NK-92 treated with Interleukin-12 subunit alpha and Interleukin-12 subunit beta, amount 100 ng/mL, for 24 hours (cell line): ENCODE measurements at regions not wholly inside any gene's neighbourhood (a gene's known extent, or its start where the extent isn't known, plus 50 kb on each side); places are given as distances from the start of the nearest gene placed in this dataset.

Experiments used
- DNase-seq: peaks from one replicate; lab custom pipeline; 2025; lab: John Stamatoyannopoulos, UW

GRCh38 chr12:93103154-93103553, 174.1 kb upstream of the EEA1 start:
- no peak for DNase-seq

- DNase-seq = no peak
Measured at GRCh38 chr12:93104535-93104934, 175.4 kb upstream of the EEA1 start.

GRCh38 chr12:93106910-93107309, 177.8 kb upstream of the EEA1 start:
- no peak for DNase-seq

- DNase-seq = no peak
Measured at GRCh38 chr12:93107514-93108312, 178.6 kb upstream of the EEA1 start.

GRCh38 chr12:93108985-93109384, 179.9 kb upstream of the EEA1 start:
- no peak for DNase-seq

- DNase-seq = no peak
Measured at GRCh38 chr12:93109551-93110203, 180.6 kb upstream of the EEA1 start.

GRCh38 chr12:93111773-93112172, 182.7 kb upstream of the EEA1 start:
- no peak for DNase-seq

- DNase-seq = no peak
Measured at GRCh38 chr12:93113317-93114006, 184.4 kb upstream of the EEA1 start.

GRCh38 chr12:93115198-93115601, 186.1 kb upstream of the EEA1 start:
- no peak for DNase-seq

- DNase-seq = no peak
Measured at GRCh38 chr12:93115646-93116045, 186.6 kb upstream of the EEA1 start.

GRCh38 chr12:93116632-93117031, 187.5 kb upstream of the EEA1 start:
- no peak for DNase-seq

- no peak for DNase-seq
Measured at GRCh38 chr12:93121729-93122488, 192.8 kb upstream of the EEA1 start.

- DNase-seq = no peak
Measured at GRCh38 chr12:93122569-93123091, 193.5 kb upstream of the EEA1 start.

GRCh38 chr12:93125126-93125525, 196.0 kb upstream of the EEA1 start:
- DNase-seq = no peak

- no peak for DNase-seq
Measured at GRCh38 chr12:93126069-93126474, 197.0 kb upstream of the EEA1 start.

GRCh38 chr12:93127107-93127560, 198.0 kb upstream of the EEA1 start:
- no peak for DNase-seq

- peak; percentile 43 for DNase-seq
Measured at GRCh38 chr12:93127582-93128331, 198.7 kb upstream of the EEA1 start.

- no peak for DNase-seq
Measured at GRCh38 chr12:93128332-93128707, 199.2 kb upstream of the EEA1 start.

GRCh38 chr12:93130366-93131054, 201.4 kb upstream of the EEA1 start:
- no peak for DNase-seq

- DNase-seq = no peak
Measured at GRCh38 chr12:93133361-93133760, 204.3 kb upstream of the EEA1 start.
